ENCODE measurements at regions not wholly inside any gene's neighbourhood (a gene's known extent, or its start where the extent isn't known, plus 50 kb on each side); places are given as distances from the start of the nearest gene placed in this dataset.

DNA sequence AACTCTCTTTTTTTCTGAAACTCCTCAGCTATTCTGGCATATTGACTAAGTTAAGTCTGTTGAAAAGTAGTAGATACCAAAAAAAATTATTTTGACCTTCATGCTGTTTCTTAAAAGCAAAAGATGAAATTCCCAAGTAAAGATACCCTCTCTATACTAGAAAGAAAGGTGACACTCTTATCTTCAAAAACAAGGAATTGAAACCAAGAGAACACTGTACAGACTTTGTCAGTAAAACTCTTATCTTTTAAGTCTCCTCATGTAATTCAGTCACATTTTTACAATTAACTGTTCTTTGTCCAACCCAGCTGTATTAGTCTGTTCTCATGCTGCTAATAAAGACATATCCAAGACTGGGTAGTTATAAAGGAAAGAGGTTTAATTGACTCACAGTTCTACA is 496.2 kb downstream of the LTN1 start:
- Histone ChIP-seq H3K4me2 (replicated peaks; ENCODE audit: extremely low read depth, low read length, poor library complexity, severe bottlenecking) (no peak overlapping the region), H3K4me3 (replicated peaks in 1 of 3; ENCODE audit: low read depth in 2 of 3, low read length in 3 of 3) (no peak overlapping the region), H3K9ac (ENCODE audit: insufficient read depth, low read length, poor library complexity, severe bottlenecking) (no peak overlapping the region), H2AFZ (ENCODE audit: insufficient read depth, low read depth, low read length, poor library complexity, severe bottlenecking) (no peak overlapping the region), H3K27me3 (ENCODE audit: control insufficient read depth in 2 of 2, insufficient read depth in 2 of 2, low read length in 2 of 2) (no peaks in the 10 kb centered on the region), H3K4me1 (ENCODE audit: control insufficient read depth in 1 of 2, insufficient read depth in 2 of 2, low read length in 2 of 2) (no peaks in the 10 kb centered on the region), H3K9me3 (replicated peaks in 1 of 2; ENCODE audit: control insufficient read depth in 1 of 2, insufficient read depth in 1 of 2, low read length in 2 of 2) (no peaks in the 10 kb centered on the region), H3K27ac (ENCODE audit: low read depth in 1 of 2, low read length in 2 of 2) (no peak overlapping the region), H4K20me1 (ENCODE audit: insufficient read depth, low read length) (no peaks in the 10 kb centered on the region), H3K36me3 (replicated peaks in 1 of 2; ENCODE audit: control insufficient read depth in 1 of 2, insufficient read depth in 2 of 2, low read length in 2 of 2) (no peaks in the 10 kb centered on the region), H3K79me2 (ENCODE audit: insufficient read depth, low read length) (no peaks in the 10 kb centered on the region)
- TF ChIP-seq, protein P1, sequence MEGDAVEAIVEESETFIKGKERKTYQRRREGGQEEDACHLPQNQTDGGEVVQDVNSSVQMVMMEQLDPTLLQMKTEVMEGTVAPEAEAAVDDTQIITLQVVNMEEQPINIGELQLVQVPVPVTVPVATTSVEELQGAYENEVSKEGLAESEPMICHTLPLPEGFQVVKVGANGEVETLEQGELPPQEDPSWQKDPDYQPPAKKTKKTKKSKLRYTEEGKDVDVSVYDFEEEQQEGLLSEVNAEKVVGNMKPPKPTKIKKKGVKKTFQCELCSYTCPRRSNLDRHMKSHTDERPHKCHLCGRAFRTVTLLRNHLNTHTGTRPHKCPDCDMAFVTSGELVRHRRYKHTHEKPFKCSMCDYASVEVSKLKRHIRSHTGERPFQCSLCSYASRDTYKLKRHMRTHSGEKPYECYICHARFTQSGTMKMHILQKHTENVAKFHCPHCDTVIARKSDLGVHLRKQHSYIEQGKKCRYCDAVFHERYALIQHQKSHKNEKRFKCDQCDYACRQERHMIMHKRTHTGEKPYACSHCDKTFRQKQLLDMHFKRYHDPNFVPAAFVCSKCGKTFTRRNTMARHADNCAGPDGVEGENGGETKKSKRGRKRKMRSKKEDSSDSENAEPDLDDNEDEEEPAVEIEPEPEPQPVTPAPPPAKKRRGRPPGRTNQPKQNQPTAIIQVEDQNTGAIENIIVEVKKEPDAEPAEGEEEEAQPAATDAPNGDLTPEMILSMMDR (IDR thresholded peaks at IDR 0.05): no peak
- no peak overlapping the region for H3K27ac Mint-ChIP-seq
- H3K9me3 Mint-ChIP-seq: peaks cover 0 to 3% (median 2%) of the 10 kb centered on the region in 7 donors
- intact Hi-C loops (cut with micrococcal nuclease): no loop called here
- no peaks in the 10 kb centered on the region for H3K4me1 Mint-ChIP-seq
- H3K27me3 Mint-ChIP-seq (ENCODE audit: low read depth in 3 of 3): no peaks in the 10 kb centered on the region
- H3K4me3 Mint-ChIP-seq: no peak overlapping the region
- no peak for DNase-seq
- H3K36me3 Mint-ChIP-seq: no peaks in the 10 kb centered on the region

- H3K27ac Mint-ChIP-seq: no peak overlapping the region
- H3K4me3 Mint-ChIP-seq: no peak overlapping the region
- WGBS (ENCODE audit: insufficient coverage): 100% methylated on average over 1 of the region's 4 CpGs
- H3K9me3 Mint-ChIP-seq: peaks cover 0 to 4% (median 0%) of the 10 kb centered on the region in 7 donors
- no peaks in the 10 kb centered on the region for H3K4me1 Mint-ChIP-seq
- Histone ChIP-seq H3K27me3 (ENCODE audit: control insufficient read depth in 2 of 2, insufficient read depth in 2 of 2, low read length in 2 of 2) (no peaks in the 10 kb centered on the region), H2AFZ (ENCODE audit: insufficient read depth, low read depth, low read length, poor library complexity, severe bottlenecking) (no peak overlapping the region), H4K20me1 (ENCODE audit: insufficient read depth, low read length) (no peaks in the 10 kb centered on the region), H3K4me3 (replicated peaks in 1 of 3; ENCODE audit: low read depth in 2 of 3, low read length in 3 of 3) (no peak overlapping the region), H3K27ac (ENCODE audit: low read depth in 1 of 2, low read length in 2 of 2) (no peak overlapping the region), H3K9me3 (replicated peaks in 1 of 2; ENCODE audit: control insufficient read depth in 1 of 2, insufficient read depth in 1 of 2, low read length in 2 of 2) (no peaks in the 10 kb centered on the region), H3K9ac (ENCODE audit: insufficient read depth, low read length, poor library complexity, severe bottlenecking) (no peak overlapping the region), H3K79me2 (ENCODE audit: insufficient read depth, low read length) (no peaks in the 10 kb centered on the region), H3K4me1 (ENCODE audit: control insufficient read depth in 1 of 2, insufficient read depth in 2 of 2, low read length in 2 of 2) (no peaks in the 10 kb centered on the region), H3K36me3 (replicated peaks in 1 of 2; ENCODE audit: control insufficient read depth in 1 of 2, insufficient read depth in 2 of 2, low read length in 2 of 2) (no peaks in the 10 kb centered on the region), H3K4me2 (replicated peaks; ENCODE audit: extremely low read depth, low read length, poor library complexity, severe bottlenecking) (no peak overlapping the region)
- intact Hi-C loops (cut with micrococcal nuclease): no loop called here
- H3K27me3 Mint-ChIP-seq (ENCODE audit: low read depth in 3 of 3): no peaks in the 10 kb centered on the region
- TF ChIP-seq, protein P1 (IDR thresholded peaks at IDR 0.05): no peak
- no peak for DNase-seq
- H3K36me3 Mint-ChIP-seq: no peaks in the 10 kb centered on the region
Observed at GRCh38 chr21:28492127-28492526, 500.6 kb downstream of the LTN1 start.
